Colonic mucosa (tissue), 4 donors: ENCODE measurements at regions not wholly inside any gene's neighbourhood (a gene's known extent, or its start where the extent isn't known, plus 50 kb on each side); places are given as distances from the start of the nearest gene placed in this dataset.

Experiments used
- DNase-seq: peaks from one replicate; pipeline ENCODE4 v3.0.0-alpha.2; 2020
- H3K27ac ChIP-seq: fragments of 200-600 bp; one replicate; pipeline ENCODE4 v1.8.0; 2021
- H3K27me3 ChIP-seq: fragments of 200-600 bp; one replicate; pipeline ENCODE4 v1.8.0; 2021
- H3K36me3 ChIP-seq: fragments of 200-600 bp; one replicate; pipeline ENCODE4 v1.8.0; 2021
- H3K4me1 ChIP-seq: fragments of 200-600 bp; one replicate; pipeline ENCODE4 v1.8.0; 2021; ENCODE audit warnings: mild to moderate bottlenecking
- H3K4me3 ChIP-seq: fragments of 200-600 bp; one replicate; pipeline ENCODE4 v1.8.0; 2021
- H3K9ac ChIP-seq, 2 donors: one replicate each; pipeline ENCODE4 v1.7.0; 2013; ENCODE audit warnings: control low read depth in 2 of 2, low read depth in 2 of 2, low read length in 2 of 2
- H3K9me3 ChIP-seq: fragments of 200-600 bp; one replicate; pipeline ENCODE4 v1.8.0; 2021
- intact Hi-C: fragments of 100-400 bp; cut with DNase I; formaldehyde crosslinking; loops from one replicate; pipeline ENCODE4 v1.14.1; 2022
- TF ChIP-seq, protein P1 (sequence below): fragments of 200-600 bp; IDR thresholded peaks from one replicate; pipeline ENCODE4 v1.8.0; 2022; ENCODE audit warnings: antibody characterized with exemption, mild to moderate bottlenecking
- donor health status: healthy.
- donor health status: DM: no; HTN: no; CAD: no.
- donor health status: DM: no; HTN: no; CAD: no.

DNA sequence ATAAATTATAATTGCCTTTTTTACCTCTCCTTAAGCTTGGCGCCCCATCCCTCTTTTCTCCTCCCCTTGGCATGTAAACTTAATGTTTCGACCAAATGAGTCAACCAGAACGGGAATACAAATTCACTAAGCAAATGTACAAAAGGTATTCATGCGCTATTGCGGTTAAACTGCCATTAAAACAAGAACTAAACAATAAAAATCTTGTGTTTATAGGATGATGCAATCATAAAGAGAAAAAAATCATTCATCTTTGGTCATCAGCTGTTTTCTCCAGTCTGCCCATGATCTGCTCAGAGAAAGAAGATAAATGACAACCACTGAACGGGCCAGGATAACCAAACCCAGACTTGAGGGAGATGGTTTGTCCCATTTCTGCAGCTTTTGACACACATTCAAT, 534.2 kb upstream of the PLXNA2 start:
- no peaks in the 10 kb centered on the region for H3K36me3 ChIP-seq
- H3K4me3 ChIP-seq: no peak overlapping the region

DNA sequence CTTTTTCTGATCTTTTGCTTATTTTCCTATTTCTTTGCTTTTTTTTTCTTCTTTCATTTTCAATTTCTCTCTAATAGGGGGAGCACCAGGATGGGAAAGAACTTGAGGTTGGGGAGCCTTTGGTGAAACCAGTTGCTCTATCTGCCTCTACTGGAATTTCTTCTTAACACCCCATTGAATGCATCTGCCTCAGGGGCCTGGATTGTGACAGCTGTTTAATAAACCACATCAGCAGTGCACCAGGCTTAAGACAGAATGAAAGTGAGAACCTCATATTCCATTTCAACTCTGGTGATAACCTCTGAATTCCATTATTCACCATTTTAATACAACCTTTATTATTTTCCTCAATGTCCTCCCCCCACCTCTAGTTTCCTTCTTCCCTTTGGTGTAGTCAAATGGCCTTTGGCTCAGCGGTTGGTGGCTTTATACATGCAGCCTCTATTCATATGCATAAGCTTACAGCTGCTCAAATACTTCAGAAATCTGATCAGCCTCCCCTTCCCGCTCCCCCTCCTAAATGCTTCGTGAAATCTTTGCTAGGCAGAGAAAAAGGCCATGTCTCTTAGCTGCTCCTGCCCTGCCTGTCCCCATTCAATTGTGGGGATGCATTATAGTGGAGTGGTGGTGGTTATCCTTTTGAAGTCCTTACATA, 537.3 kb upstream of the PLXNA2 start:
- TF ChIP-seq, protein P1, sequence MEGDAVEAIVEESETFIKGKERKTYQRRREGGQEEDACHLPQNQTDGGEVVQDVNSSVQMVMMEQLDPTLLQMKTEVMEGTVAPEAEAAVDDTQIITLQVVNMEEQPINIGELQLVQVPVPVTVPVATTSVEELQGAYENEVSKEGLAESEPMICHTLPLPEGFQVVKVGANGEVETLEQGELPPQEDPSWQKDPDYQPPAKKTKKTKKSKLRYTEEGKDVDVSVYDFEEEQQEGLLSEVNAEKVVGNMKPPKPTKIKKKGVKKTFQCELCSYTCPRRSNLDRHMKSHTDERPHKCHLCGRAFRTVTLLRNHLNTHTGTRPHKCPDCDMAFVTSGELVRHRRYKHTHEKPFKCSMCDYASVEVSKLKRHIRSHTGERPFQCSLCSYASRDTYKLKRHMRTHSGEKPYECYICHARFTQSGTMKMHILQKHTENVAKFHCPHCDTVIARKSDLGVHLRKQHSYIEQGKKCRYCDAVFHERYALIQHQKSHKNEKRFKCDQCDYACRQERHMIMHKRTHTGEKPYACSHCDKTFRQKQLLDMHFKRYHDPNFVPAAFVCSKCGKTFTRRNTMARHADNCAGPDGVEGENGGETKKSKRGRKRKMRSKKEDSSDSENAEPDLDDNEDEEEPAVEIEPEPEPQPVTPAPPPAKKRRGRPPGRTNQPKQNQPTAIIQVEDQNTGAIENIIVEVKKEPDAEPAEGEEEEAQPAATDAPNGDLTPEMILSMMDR: no peak
- H3K36me3 ChIP-seq: no peaks in the 10 kb centered on the region
- no peak overlapping the region for H3K9ac ChIP-seq
- no peaks in the 10 kb centered on the region for H3K27me3 ChIP-seq
- DNase-seq: no peak
- H3K4me3 ChIP-seq: no peak overlapping the region
- no peak overlapping the region for H3K27ac ChIP-seq
- intact Hi-C loops: no loop called here
- no peaks in the 10 kb centered on the region for H3K9me3 ChIP-seq
- no peaks in the 10 kb centered on the region for H3K4me1 ChIP-seq

More for the DNA sequence above, 534.2 kb upstream of the PLXNA2 start:
- intact Hi-C loops: loop anchor here (10.0 kb wide), 1 partner anchor 64 kb away; no protein-coding TSS in a partner anchor
- H3K9me3 ChIP-seq: no peaks in the 10 kb centered on the region
- H3K4me1 ChIP-seq: no peaks in the 10 kb centered on the region
- H3K9ac ChIP-seq: no peak overlapping the region
- no peaks in the 10 kb centered on the region for H3K27me3 ChIP-seq
- no peak overlapping the region for H3K27ac ChIP-seq
- TF ChIP-seq, protein P1: no peak
- DNase-seq: no peak

DNA sequence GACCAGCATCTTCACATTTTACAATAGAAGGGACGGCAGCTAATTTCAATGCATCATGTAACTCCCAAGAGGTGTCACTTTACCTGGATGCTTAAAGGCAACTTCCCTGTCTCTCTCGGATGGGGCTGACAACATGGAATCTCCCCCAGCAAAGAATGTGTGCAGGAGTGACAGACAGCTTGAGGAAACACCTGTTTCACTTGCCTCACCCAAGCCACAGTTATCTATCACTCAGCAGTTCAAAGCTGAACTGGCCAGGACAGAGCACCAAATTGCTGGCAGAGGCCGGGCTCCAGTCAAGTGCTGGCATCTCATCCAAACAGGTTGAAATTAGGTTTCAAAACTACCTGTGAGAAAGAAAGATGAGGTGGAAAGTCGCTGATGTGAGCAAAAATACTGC, 538.0 kb upstream of the PLXNA2 start:
- no peak overlapping the region for H3K27ac ChIP-seq
- DNase-seq: no peak
- no peak overlapping the region for H3K4me3 ChIP-seq
- H3K36me3 ChIP-seq: no peaks in the 10 kb centered on the region
- H3K9ac ChIP-seq: no peak overlapping the region
- TF ChIP-seq, protein P1: no peak
- intact Hi-C loops: no loop called here
- no peaks in the 10 kb centered on the region for H3K9me3 ChIP-seq
- H3K27me3 ChIP-seq: no peaks in the 10 kb centered on the region
- no peaks in the 10 kb centered on the region for H3K4me1 ChIP-seq

DNA sequence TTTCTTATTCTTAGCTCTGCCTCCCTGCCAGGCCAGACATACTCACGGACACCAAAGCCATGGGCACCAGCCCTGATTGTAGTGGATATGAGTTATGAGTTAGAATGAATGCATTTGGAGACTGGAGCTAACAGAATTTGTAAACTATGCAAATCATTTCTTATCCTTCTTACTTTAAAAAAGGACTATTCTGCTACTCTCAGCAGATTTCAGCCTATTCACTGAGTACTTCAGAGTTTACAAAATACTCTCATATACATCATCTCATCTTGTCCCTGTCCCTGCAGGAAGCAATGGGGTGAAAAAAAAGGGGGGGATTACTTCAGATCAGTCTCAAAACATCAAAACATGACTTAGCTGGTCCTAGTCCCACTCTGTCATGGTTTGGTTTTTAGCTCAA, 541.4 kb upstream of the PLXNA2 start:
- Histone ChIP-seq H3K9me3 (no peaks in the 10 kb centered on the region), H3K36me3 (no peaks in the 10 kb centered on the region), H3K9ac (no peak overlapping the region), H3K27ac (no peak overlapping the region), H3K27me3 (no peaks in the 10 kb centered on the region), H3K4me1 (no peaks in the 10 kb centered on the region), H3K4me3 (no peak overlapping the region)
- DNase-seq: no peak
- intact Hi-C loops: no loop called here
- TF ChIP-seq, protein P1: no peak

DNA sequence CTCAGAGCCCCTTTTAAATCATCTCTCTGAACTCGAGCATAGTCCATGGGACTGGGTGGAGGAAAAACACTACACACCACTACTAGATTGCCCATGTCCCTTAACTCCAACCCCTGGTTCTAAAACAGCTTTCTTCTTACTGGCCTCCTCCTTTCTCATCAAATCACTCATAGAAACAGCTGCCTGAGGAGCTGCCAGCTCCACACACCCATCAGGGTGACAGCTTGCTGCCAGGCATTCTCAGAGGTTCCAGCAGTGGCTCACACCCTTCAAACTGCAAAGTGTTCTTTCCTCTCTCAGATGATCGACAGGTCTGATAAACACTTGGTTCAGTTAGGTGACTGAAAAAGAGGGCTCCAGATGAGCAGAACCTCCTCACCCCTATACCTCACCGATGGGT, 543.0 kb upstream of the PLXNA2 start:
- Histone ChIP-seq H3K9me3 (no peaks in the 10 kb centered on the region), H3K27me3 (no peaks in the 10 kb centered on the region), H3K4me1 (no peaks in the 10 kb centered on the region), H3K9ac (no peak overlapping the region), H3K4me3 (no peak overlapping the region), H3K27ac (no peak overlapping the region), H3K36me3 (no peaks in the 10 kb centered on the region)
- intact Hi-C loops: no loop called here
- TF ChIP-seq, protein P1: no peak
- DNase-seq: no peak
